Thoracic aorta (tissue), 2 donors: ENCODE measurements at regions not wholly inside any gene's neighbourhood (a gene's known extent, or its start where the extent isn't known, plus 50 kb on each side); places are given as distances from the start of the nearest gene placed in this dataset.

Source experiments
- ATAC-seq: fragments of 150-250 bp; one replicate; pipeline ENCODE4 v1.8.0; 2017; ENCODE audit warnings: low read depth; ENCODE audit not compliant: insufficient number of reproducible peaks, low FRiP score
- DNase-seq: peaks from one replicate; pipeline ENCODE4 v3.0.0-alpha.2; 2020; ENCODE audit warnings: low spot score
- H3K27ac ChIP-seq, 2 donors: fragments of 200-600 bp; sonication (generic); 1 replicate in 1 of 2; 2 replicates in 1 of 2; pipeline ENCODE4 v1.5.1; 2016; ENCODE audit warnings: mild to moderate bottlenecking in 2 of 2, moderate library complexity in 2 of 2
- H3K27me3 ChIP-seq: fragments of 200-600 bp; sonication (generic); replicated peaks from 2 replicates; pipeline ENCODE4 v1.6.0; 2016; ENCODE audit warnings: mild to moderate bottlenecking; ENCODE audit not compliant: insufficient read depth
- H3K36me3 ChIP-seq: fragments of 200-600 bp; sonication (generic); one replicate; pipeline ENCODE4 v1.5.1; 2016
- H3K4me1 ChIP-seq, 2 donors: fragments of 200-600 bp; sonication (generic); 1 replicate in 1 of 2; 2 replicates in 1 of 2; pipeline versions ENCODE4 v1.5.1 to v1.6.0; 2016; ENCODE audit warnings: low read depth in 2 of 2, mild to moderate bottlenecking in 1 of 2; ENCODE audit not compliant: control insufficient read depth in 1 of 2
- H3K4me3 ChIP-seq: fragments of 200-600 bp; sonication (generic); 2 replicates; pipeline ENCODE4 v1.5.1; 2016; ENCODE audit warnings: mild to moderate bottlenecking
- H3K9me3 ChIP-seq: fragments of 200-600 bp; sonication (generic); 2 replicates; pipeline ENCODE4 v1.5.1; 2016
- TF ChIP-seq, protein P1 (sequence below): fragments of 200-600 bp; sonication (generic); IDR thresholded peaks from one replicate; pipeline ENCODE4 v1.5.1; 2019; ENCODE audit warnings: antibody characterized with exemption

- no peaks in the 10 kb centered on the region for H3K27me3 ChIP-seq
- H3K4me3 ChIP-seq = no peak overlapping the region
- ATAC-seq (no peak), DNase-seq (no peak)
- H3K9me3 ChIP-seq = no peaks in the 10 kb centered on the region
- H3K4me1 ChIP-seq = peaks cover 4 to 21% of the 10 kb centered on the region in 2 donors
- no peak overlapping the region for H3K27ac ChIP-seq
- H3K36me3 ChIP-seq = no peaks in the 10 kb centered on the region
- TF ChIP-seq, protein P1, sequence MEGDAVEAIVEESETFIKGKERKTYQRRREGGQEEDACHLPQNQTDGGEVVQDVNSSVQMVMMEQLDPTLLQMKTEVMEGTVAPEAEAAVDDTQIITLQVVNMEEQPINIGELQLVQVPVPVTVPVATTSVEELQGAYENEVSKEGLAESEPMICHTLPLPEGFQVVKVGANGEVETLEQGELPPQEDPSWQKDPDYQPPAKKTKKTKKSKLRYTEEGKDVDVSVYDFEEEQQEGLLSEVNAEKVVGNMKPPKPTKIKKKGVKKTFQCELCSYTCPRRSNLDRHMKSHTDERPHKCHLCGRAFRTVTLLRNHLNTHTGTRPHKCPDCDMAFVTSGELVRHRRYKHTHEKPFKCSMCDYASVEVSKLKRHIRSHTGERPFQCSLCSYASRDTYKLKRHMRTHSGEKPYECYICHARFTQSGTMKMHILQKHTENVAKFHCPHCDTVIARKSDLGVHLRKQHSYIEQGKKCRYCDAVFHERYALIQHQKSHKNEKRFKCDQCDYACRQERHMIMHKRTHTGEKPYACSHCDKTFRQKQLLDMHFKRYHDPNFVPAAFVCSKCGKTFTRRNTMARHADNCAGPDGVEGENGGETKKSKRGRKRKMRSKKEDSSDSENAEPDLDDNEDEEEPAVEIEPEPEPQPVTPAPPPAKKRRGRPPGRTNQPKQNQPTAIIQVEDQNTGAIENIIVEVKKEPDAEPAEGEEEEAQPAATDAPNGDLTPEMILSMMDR = no peak
Measured at GRCh38 chr5:153403470-153403869, 87.0 kb upstream of the GRIA1 start.

DNA sequence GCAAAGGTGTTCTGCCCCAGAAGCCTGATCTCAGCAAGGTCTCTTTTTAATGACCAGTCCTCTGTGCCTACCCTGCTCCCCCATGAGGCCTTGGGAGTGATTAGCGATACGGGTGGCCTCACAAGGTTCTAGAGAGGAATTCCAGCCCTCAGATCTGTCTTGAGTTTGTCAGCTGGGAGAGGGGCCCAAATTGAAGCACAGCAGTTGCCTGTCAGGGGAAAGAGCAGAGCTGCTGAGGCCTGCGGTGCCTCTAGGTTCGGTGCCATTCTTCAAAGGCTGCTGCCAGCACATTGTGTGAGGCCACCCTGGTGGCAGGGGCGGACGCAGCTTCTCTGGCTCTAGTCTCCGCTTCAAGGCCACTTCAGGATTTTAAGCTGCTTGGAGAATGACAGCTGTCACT, 85.7 kb upstream of the GRIA1 start:
- Histone ChIP-seq H3K4me1 (peaks cover under 1 to 9% of the 10 kb centered on the region in 2 donors), H3K9me3 (no peaks in the 10 kb centered on the region), H3K27ac (no peak overlapping the region), H3K27me3 (no peaks in the 10 kb centered on the region), H3K4me3 (no peak overlapping the region), H3K36me3 (no peaks in the 10 kb centered on the region)
- ATAC-seq = no peak
- TF ChIP-seq, protein P1 = no peak
- DNase-seq = no peak

DNA sequence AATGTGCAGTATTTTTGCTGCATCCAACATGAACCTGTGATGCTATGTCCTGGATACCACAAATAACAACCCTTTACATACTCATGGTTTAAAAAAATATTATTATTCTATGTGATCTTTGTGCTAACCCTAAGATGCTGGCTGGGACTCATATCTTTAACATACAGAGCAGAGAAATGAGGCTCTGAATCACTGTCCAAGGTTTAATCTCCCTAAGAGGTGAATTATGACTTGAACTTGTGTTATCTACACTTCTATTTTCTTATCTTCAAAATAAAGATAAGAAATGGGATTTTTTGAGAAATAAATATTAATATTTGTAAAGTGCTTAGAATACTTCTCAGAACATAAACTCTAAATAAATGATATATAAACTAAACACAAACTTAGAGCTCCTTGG, 68.8 kb upstream of the GRIA1 start:
- TF ChIP-seq, protein P1 = no peak
- Histone ChIP-seq H3K36me3 (no peaks in the 10 kb centered on the region), H3K27me3 (no peaks in the 10 kb centered on the region), H3K9me3 (no peaks in the 10 kb centered on the region), H3K4me3 (no peak overlapping the region), H3K4me1 (no peaks in the 10 kb centered on the region), H3K27ac (no peak overlapping the region)
- ATAC-seq (no peak), DNase-seq (no peak)

- no peak for DNase-seq
- TF ChIP-seq, protein P1 = no peak
- no peaks in the 10 kb centered on the region for H3K4me1 ChIP-seq
- H3K27me3 ChIP-seq = no peaks in the 10 kb centered on the region
- no peak overlapping the region for H3K27ac ChIP-seq
- H3K9me3 ChIP-seq = no peaks in the 10 kb centered on the region
- no peak overlapping the region for H3K4me3 ChIP-seq
- no peaks in the 10 kb centered on the region for H3K36me3 ChIP-seq
- no peak for ATAC-seq
Measured at GRCh38 chr5:153425914-153426313, 64.6 kb upstream of the GRIA1 start.

- Histone ChIP-seq H3K36me3 (no peaks in the 10 kb centered on the region), H3K4me1 (no peaks in the 10 kb centered on the region), H3K9me3 (no peaks in the 10 kb centered on the region), H3K27ac (no peak overlapping the region), H3K4me3 (no peak overlapping the region), H3K27me3 (no peaks in the 10 kb centered on the region)
- DNase-seq (no peak), ATAC-seq (no peak)
- TF ChIP-seq, protein P1 = no peak
Measured at GRCh38 chr5:153429761-153430380, 60.6 kb upstream of the GRIA1 start.
